IgD-negative memory B cell (primary cell): ENCODE measurements at regions not wholly inside any gene's neighbourhood (a gene's known extent, or its start where the extent isn't known, plus 50 kb on each side); places are given as distances from the start of the nearest gene placed in this dataset.
"Not testable (repeated sequence)": the region's sequence is repeated elsewhere in the genome, so short reads cannot be mapped to it uniquely, and the experiment has no call there.

ENCODE experiments used
- H3K27ac Mint-ChIP-seq, 3 donors: one replicate each; pipeline ENCODE4 v1.8.0; 2020 to 2022; ENCODE audit warnings: mild to moderate bottlenecking in 3 of 3, mixed read lengths in 3 of 3, moderate library complexity in 1 of 3
- H3K27me3 Mint-ChIP-seq: one replicate; pipeline ENCODE4 v1.8.0; 2021; ENCODE audit warnings: mixed read lengths
- H3K36me3 Mint-ChIP-seq: one replicate; pipeline ENCODE4 v1.8.0; 2020; ENCODE audit warnings: mild to moderate bottlenecking, mixed read lengths
- H3K4me1 Mint-ChIP-seq, 3 donors: one replicate each; pipeline ENCODE4 v1.8.0; 2020 to 2022; ENCODE audit warnings: mixed read lengths in 3 of 3, mild to moderate bottlenecking in 1 of 3
- H3K4me3 Mint-ChIP-seq, 4 donors: one replicate each; pipeline ENCODE4 v1.8.0; 2020 to 2022; ENCODE audit warnings: mild to moderate bottlenecking in 4 of 4, mixed read lengths in 4 of 4, moderate library complexity in 3 of 4
- H3K9me3 Mint-ChIP-seq, 3 donors: one replicate each; pipeline ENCODE4 v1.8.0; 2020 to 2021; ENCODE audit warnings: mixed read lengths in 3 of 3, mild to moderate bottlenecking in 1 of 3

DNA sequence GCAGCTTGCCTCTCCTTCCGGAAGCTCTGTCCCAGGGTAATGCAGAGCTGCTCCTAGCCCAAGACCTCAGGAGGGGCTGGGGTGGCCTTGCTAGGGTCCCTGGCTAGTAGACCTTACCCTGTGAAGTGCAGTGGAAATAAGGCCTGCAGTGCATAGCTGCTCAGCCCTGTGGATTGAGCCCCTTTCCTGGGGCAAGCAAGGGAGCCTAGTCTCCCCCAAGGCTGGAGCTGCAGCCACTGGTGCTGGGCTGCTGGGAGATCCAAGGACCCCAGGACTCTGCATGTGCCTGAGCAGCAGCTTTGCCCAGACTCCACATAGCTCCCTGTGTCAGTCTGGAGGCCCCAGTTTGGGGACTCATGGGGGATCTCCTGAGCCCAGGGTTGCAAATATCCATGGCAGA lies 57.9 kb downstream of the FANCF start:
- Mint-ChIP-seq H3K36me3 (no peaks in the 10 kb centered on the region), H3K4me1 (no peaks in the 10 kb centered on the region), H3K27me3 (no peaks in the 10 kb centered on the region), H3K9me3 (peaks cover 0 to 3% (median 3%) of the 10 kb centered on the region in 3 donors), H3K27ac (no peak overlapping the region), H3K4me3 (no peak overlapping the region)

DNA sequence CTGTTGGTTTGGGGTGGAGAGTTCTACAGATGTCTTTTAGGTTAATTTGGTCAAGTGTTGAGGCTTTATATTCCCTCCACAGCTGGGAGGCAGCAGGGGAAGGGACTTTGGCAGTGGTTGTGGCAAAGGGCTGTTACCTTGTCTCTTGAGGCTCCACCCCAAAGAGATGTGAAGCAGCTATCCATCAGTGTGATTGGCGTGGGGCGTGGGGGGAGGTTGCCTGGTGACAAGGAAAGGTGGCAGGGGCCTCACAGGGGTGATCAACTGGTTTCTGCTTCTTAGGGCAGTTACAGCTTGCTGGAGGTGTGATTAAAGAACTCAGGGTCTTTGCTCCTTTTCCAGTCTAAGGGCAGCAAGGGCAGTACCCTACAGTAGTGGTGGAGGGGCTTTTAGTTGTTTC lies 59.3 kb downstream of the FANCF start:
- Mint-ChIP-seq H3K4me1 (no peaks in the 10 kb centered on the region), H3K27ac (no peak overlapping the region), H3K4me3 (no peak overlapping the region), H3K36me3 (peaks cover 1% of the 10 kb centered on the region), H3K27me3 (no peaks in the 10 kb centered on the region), H3K9me3 (peaks cover 0 to 3% (median 3%) of the 10 kb centered on the region in 3 donors)

DNA sequence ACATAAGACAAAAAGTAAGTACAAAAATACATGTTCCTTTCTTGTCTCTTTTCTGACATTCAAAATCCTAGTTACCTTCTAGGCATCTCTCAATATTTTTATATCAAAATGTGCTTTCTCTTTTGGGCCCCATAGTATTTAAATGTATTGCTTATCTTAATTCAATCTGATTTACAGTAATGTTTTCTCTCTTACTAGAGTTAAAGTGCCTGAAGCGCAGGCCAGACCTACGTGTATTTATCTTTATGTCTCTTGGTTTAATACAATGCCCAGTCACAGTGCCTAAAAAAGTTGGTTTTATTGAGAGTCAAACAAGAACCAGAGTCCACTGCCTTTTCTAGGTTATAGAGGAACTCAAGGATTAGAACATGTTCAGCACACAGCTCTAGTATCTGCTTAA lies 64.3 kb downstream of the FANCF start:
- H3K36me3 Mint-ChIP-seq, result peaks cover 1% of the 10 kb centered on the region
- H3K4me3 Mint-ChIP-seq, result no peak overlapping the region
- peaks cover 0 to 3% (median 0%) of the 10 kb centered on the region in 3 donors for H3K9me3 Mint-ChIP-seq
- H3K27ac Mint-ChIP-seq, result no peak overlapping the region
- H3K27me3 Mint-ChIP-seq, result no peaks in the 10 kb centered on the region
- no peaks in the 10 kb centered on the region for H3K4me1 Mint-ChIP-seq

DNA sequence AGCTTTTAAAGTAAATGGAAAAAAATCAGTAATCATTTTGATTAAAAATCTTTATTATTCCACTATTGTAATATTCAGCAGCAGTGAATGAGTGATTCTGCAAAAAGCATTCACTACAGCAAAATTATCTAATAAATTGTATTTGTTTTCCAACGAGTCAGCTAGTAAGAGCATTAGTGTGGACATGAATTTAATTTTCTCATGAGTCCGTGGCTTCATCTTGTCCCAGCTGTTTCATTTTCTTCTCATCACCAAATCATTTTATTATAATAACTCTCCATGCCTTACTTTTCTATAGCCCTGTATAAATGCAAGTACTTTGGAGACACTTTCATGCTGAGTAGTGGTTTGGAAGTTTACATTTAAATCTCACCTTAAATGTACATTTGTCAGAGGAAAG lies 66.2 kb downstream of the FANCF start:
- H3K4me3 Mint-ChIP-seq, result no peak overlapping the region
- H3K36me3 Mint-ChIP-seq, result peaks cover 1% of the 10 kb centered on the region
- H3K9me3 Mint-ChIP-seq, result peaks cover 0 to 3% (median 0%) of the 10 kb centered on the region in 3 donors
- peaks cover 0 to 6% (median 0%) of the 10 kb centered on the region in 3 donors for H3K4me1 Mint-ChIP-seq
- H3K27me3 Mint-ChIP-seq, result no peaks in the 10 kb centered on the region
- H3K27ac Mint-ChIP-seq, result no peak overlapping the region

DNA sequence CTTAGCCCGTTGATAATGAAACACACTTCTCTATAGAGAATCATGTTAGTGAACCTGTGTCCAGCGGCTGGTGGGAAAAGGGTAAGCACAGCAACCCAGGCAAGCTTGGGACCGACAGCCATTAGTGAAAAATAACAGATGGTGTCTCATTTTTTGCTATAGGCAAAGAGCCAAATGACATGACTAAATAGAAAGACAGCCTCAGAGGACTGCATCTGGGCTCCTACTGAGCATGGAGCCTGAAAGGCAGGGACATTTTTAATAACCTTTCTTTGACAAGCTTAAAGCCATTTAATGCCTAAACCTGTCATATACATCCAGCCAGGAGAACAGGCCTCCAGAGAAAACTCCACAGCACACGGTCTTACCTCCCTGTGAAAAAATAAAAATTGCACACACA lies 67.0 kb downstream of the FANCF start:
- no peaks in the 10 kb centered on the region for H3K27me3 Mint-ChIP-seq

DNA sequence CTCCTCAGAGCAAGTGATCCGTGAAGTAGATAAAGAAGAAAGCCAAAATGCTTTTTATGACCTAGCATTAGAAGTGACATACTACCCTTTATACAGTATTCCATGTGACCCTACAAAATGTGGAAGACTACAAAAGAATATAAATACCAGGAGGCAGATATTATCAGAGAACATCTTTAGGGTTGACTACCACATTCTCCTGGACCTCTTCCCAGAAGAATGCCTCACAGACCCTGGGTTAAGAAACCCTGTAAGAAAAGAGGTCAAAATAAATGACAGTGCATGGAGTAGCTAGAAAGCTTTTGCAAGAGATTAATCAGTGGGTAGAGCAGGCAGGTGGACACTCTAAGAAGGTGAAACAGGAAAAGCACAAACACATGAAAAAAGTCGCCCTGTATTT lies 69.2 kb downstream of the FANCF start:
- no peak overlapping the region for H3K27ac Mint-ChIP-seq
- H3K27me3 Mint-ChIP-seq, result no peaks in the 10 kb centered on the region
- H3K36me3 Mint-ChIP-seq, result no peaks in the 10 kb centered on the region
- H3K9me3 Mint-ChIP-seq, result no peaks in the 10 kb centered on the region
- H3K4me3 Mint-ChIP-seq, result no peak overlapping the region
- H3K4me1 Mint-ChIP-seq, result peaks cover 0 to 9% (median 0%) of the 10 kb centered on the region in 3 donors

More for the DNA sequence above, 67.0 kb downstream of the FANCF start:
- Mint-ChIP-seq H3K9me3 (peaks cover 0 to 3% (median 0%) of the 10 kb centered on the region in 3 donors), H3K27ac (no peak overlapping the region), H3K4me3 (no peak overlapping the region), H3K36me3 (peaks cover 1% of the 10 kb centered on the region), H3K4me1 (peaks cover 0 to 9% (median 0%) of the 10 kb centered on the region in 3 donors)

DNA sequence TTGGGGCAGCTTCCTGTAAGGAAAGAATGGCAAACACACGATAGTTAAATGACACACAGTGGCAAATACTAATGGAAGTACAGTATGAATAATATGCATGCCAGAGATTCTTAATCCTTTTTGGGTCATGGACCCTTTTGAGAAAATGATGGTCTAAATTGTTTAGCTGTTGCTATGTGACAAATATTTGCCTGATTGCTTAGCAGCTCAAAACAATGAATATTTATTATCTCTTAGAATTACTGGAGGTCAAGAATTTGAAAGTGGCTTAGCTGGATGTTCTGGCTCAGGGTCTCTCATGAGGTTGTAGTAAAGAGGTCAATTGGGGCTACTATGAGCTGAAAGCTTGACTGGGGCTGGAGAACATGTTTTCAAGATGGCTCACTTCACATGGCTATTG lies 69.7 kb downstream of the FANCF start:
- no peaks in the 10 kb centered on the region for H3K9me3 Mint-ChIP-seq
- peaks cover 0 to 9% (median 0%) of the 10 kb centered on the region in 3 donors for H3K4me1 Mint-ChIP-seq
- H3K36me3 Mint-ChIP-seq, result no peaks in the 10 kb centered on the region
- no peaks in the 10 kb centered on the region for H3K27me3 Mint-ChIP-seq
- H3K27ac Mint-ChIP-seq, result no peak overlapping the region
- H3K4me3 Mint-ChIP-seq, result no peak overlapping the region

DNA sequence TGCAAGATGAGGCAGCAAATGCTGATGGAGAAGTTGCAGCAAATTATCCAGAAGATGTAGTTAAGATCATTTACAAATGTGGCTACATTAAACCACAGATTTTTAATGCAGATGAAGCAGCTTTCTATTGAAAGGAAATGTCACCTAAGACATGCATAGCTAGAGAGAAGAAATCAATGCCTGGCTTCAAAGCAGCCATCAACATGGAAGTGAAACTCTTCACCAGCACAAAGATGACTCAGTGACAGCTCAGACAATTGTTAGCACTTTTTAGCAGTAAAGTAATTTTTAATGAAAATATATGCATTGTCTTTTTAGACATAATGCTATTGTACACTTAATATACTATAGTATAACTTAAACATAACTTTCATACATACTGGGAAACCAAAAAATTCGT lies 71.4 kb downstream of the FANCF start:
- no peaks in the 10 kb centered on the region for H3K9me3 Mint-ChIP-seq
- H3K4me1 Mint-ChIP-seq, result peaks cover 0 to 9% (median 0%) of the 10 kb centered on the region in 3 donors
- no peaks in the 10 kb centered on the region for H3K36me3 Mint-ChIP-seq

DNA sequence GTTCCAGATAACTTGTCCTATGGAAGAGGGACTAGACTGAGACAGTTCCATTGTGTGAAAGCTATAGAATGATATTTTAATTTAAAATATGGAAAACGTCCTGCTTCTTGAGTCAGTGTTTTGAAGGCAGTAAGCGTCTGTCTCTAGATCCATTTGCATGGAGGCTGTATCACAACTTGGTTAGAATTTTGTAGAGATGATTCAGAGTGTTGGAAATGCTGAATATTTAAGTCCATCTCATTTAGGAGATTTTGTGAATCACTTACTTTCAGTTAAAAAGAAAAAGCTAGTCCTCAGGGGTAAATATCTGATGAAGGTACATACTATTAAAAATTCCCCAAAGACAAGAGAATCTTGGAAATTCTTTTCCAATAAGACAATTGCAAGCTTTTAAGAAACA lies 72.7 kb downstream of the FANCF start:
- no peaks in the 10 kb centered on the region for H3K9me3 Mint-ChIP-seq
- H3K4me3 Mint-ChIP-seq, result no peak overlapping the region
- no peaks in the 10 kb centered on the region for H3K36me3 Mint-ChIP-seq
- no peak overlapping the region for H3K27ac Mint-ChIP-seq
- no peaks in the 10 kb centered on the region for H3K27me3 Mint-ChIP-seq
- H3K4me1 Mint-ChIP-seq, result peaks cover 0 to 9% (median 0%) of the 10 kb centered on the region in 3 donors

More for the DNA sequence above, 71.4 kb downstream of the FANCF start:
- H3K4me3 Mint-ChIP-seq, result no peak overlapping the region
- no peaks in the 10 kb centered on the region for H3K27me3 Mint-ChIP-seq
- H3K27ac Mint-ChIP-seq, result no peak overlapping the region

DNA sequence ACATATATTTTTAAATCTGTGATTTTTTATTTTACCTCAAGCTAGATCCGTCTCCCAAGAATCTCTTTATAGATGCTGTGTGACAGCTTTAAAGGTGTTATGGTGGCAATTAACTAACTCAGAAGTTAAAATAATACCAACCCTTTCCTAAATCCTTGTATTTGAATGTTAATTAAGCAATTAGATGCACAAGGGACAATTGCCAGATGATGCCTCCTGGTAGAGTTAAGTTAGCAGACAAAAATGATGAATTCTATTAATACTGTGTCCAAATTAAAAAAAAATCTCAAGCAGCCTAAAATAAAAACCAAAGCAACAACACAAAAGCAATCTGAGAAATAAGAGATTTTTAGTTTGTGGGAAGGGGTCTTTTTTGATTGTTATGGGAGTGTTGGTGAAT lies 78.9 kb downstream of the FANCF start:
- no peak overlapping the region for H3K27ac Mint-ChIP-seq
- H3K27me3 Mint-ChIP-seq, result no peaks in the 10 kb centered on the region

DNA sequence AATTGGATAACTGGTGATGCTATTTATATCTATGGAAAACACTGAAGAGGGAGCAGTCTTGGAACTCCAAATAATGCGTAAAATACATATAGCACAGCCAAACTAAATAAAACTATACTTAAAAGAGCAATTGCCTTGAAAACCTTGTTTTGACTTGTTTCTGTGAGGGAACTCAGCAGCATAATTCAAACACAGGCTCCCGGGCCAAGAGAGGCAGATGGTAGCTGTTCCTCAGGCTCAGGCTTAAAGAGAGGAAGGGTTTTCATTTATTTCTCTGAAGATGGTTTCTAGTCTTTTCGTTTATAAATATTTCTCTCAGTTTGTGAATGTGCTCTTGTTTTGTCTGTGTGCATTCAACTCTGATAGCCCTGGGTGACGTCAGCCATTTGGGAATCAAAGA lies 82.4 kb downstream of the FANCF start:
- Mint-ChIP-seq H3K4me1 (no peaks in the 10 kb centered on the region), H3K9me3 (no peaks in the 10 kb centered on the region), H3K27me3 (no peaks in the 10 kb centered on the region), H3K4me3 (no peak overlapping the region), H3K36me3 (no peaks in the 10 kb centered on the region), H3K27ac (no peak overlapping the region)

More for the DNA sequence above, 78.9 kb downstream of the FANCF start:
- Mint-ChIP-seq H3K9me3 (no peaks in the 10 kb centered on the region), H3K4me1 (no peaks in the 10 kb centered on the region), H3K4me3 (no peak overlapping the region), H3K36me3 (no peaks in the 10 kb centered on the region)

DNA sequence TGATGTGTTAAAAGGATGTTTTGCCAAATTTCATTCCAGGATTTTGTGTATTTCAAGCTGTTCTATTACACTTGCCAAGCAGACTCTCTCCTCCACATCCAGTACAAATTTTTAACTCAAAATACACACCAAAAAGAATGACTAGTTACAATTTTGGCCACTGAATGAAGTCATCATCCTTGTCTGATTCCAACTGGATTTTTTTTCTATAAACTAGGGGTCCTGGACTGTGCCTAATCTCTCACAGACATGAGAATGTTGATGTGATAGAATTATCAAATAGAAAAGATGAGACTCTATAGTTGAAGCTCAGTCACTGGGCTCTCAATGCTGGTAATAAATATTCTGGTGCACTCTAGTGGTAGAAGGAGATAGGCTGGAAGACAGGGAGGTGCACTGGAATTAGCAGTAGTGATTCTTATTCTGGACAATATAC lies 85.8 kb downstream of the FANCF start:
- H3K4me3 Mint-ChIP-seq, result no peak overlapping the region

DNA sequence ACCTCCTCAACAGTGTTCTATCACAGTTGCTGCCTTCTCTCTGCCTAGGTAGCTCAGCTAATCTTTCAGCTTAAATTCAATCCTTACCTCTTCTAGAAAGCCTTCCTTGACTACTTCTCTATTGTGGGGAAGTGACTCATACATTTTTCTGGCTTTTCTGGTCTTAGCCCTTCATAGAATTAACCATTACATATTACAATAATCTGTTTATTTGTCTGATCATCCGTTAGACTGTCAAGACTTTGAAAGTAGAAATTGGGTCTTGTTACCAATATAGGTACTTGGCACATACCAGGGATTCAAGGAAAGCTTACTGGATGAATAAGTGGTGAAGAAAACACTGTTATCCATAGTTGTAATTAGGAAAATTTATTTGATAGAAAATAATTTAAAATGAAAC lies 89.6 kb downstream of the FANCF start:
- H3K9me3 Mint-ChIP-seq, result peaks cover 0 to 3% (median 2%) of the 10 kb centered on the region in 3 donors
- H3K27me3 Mint-ChIP-seq, result no peaks in the 10 kb centered on the region
- H3K4me1 Mint-ChIP-seq, result no peaks in the 10 kb centered on the region
- no peak overlapping the region for H3K27ac Mint-ChIP-seq
- H3K36me3 Mint-ChIP-seq, result no peaks in the 10 kb centered on the region
- no peak overlapping the region for H3K4me3 Mint-ChIP-seq

More for the DNA sequence above, 85.8 kb downstream of the FANCF start:
- H3K27ac Mint-ChIP-seq, result no peak overlapping the region
- H3K9me3 Mint-ChIP-seq, result no peaks in the 10 kb centered on the region
- no peaks in the 10 kb centered on the region for H3K36me3 Mint-ChIP-seq
- no peaks in the 10 kb centered on the region for H3K27me3 Mint-ChIP-seq
- H3K4me1 Mint-ChIP-seq, result no peaks in the 10 kb centered on the region

DNA sequence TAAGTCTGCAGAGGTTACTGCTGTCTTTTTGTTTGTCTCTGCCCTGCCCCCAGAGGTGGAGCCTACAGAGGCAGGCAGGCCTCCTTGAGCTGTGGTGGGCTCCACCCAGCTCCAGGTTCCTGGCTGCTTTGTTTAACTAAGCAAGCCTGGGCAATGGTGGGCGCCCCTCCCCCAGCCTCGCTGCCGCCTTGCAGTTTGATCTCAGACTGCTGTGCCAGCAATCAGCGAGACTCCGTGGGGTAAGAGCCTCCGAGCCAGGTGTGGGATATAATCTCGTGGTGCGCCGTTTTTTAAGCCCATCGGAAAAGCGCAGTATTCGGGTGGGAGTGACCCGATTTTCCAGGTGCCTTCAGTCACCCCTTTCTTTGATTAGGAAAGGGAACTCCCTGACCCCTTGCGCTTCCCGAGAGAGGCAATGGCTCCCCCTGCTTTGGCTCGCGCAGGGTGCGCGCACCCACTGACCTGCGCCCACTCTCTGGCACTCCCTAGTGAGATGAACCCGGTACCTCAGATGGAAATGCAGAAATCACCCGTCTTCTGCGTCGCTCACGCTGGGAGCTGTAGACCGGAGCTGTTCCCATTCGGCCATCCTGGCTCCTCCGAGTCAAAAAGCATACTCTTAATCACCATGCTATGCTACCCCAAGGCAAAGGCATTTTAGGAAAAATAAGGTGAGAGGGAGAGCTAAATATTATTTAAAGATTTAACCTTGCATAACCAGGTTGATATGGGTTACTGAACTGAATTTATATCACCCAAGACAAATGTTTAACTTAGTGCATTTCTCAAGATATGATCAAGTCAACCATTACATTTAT lies 96.8 kb downstream of the FANCF start:
- not testable (repeated sequence) for H3K4me3 Mint-ChIP-seq, H3K4me1 Mint-ChIP-seq, H3K27ac Mint-ChIP-seq, H3K36me3 Mint-ChIP-seq, H3K27me3 Mint-ChIP-seq, H3K9me3 Mint-ChIP-seq

DNA sequence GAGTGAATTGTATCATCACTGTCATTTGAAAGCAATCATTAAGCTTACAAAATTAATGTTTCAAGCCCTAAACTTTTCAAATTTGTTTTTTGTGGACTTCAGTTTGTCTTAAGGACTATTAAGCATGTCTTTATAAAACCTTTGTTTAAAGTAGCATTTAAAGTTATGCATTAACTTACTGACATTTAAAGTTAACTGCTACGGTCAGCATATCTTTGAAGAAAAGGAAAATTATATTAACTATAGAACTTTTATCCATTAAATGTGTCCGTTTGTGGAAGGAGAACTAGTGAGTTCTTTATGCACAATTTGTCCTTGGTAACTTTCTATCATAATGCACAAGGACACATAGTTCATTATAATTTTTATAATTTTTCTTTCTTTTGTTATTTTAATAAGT lies 103.4 kb downstream of the FANCF start:
- no peaks in the 10 kb centered on the region for H3K4me1 Mint-ChIP-seq
- H3K4me3 Mint-ChIP-seq, result no peak overlapping the region
- H3K36me3 Mint-ChIP-seq, result no peaks in the 10 kb centered on the region
- no peak overlapping the region for H3K27ac Mint-ChIP-seq
- peaks cover 0 to 2% (median 0%) of the 10 kb centered on the region in 3 donors for H3K9me3 Mint-ChIP-seq
- H3K27me3 Mint-ChIP-seq, result no peaks in the 10 kb centered on the region

DNA sequence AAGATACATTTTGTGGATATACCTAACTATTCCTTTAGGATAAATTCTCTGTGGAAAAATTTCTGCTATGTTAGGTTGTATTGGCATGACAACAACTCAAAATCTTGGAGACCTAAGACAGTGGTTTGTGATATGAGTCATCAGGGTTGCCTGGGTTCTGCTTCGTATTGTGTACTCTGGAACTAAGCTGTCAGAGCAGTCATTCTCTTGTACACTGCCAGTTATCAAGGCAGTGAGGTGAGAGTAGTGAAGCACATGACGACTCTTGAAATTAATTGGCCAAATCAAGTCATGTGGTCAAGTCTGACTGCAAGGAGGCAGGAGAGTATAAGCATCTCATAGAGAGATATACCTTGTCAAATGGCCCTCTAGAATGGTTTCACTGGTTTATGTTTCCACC lies 104.4 kb downstream of the FANCF start:
- Mint-ChIP-seq H3K4me1 (no peaks in the 10 kb centered on the region), H3K27me3 (no peaks in the 10 kb centered on the region), H3K9me3 (peaks cover 0 to 2% (median 0%) of the 10 kb centered on the region in 3 donors), H3K36me3 (no peaks in the 10 kb centered on the region), H3K4me3 (no peak overlapping the region), H3K27ac (no peak overlapping the region)
